ENCODE measurements at regions not wholly inside any gene's neighbourhood (a gene's known extent, or its start where the extent isn't known, plus 50 kb on each side); places are given as distances from the start of the nearest gene placed in this dataset.

DNA sequence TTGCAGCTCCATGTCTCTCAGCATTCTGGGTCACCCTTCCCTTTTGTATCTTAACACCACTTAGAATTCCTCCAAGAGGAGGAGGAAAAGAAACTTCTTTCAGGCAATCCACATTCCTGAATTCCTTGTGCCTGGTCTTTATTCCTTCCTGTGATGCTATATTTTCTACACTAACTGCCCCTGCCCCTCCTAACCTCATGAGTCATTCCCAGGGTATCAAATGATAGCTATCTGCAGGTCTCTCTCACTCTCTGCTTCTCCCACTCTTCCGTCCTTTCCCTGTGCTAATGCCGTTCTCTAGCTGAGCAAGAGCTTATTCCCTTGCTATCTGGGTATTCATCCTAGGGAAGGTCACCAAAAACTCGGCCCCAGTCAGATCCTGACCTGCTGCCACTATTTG, 395.0 kb upstream of the TCF4 start:
- ATAC-seq (no peak), DNase-seq (ENCODE audit: low read depth, low spot score) (no peak)
- intact Hi-C loops (cut with micrococcal nuclease; ENCODE audit: unreplicated experiment): no loop called here
- no peak overlapping the region for H3K4me3 ChIP-seq (ENCODE audit: low read depth in 2 of 2, low read length in 2 of 2)
- no peaks in the 10 kb centered on the region for H3K4me1 ChIP-seq (ENCODE audit: control insufficient read depth, insufficient read depth, low read length)
- BruUV-seq (replicated peaks): no TSS peak
- TF ChIP-seq, protein P1, sequence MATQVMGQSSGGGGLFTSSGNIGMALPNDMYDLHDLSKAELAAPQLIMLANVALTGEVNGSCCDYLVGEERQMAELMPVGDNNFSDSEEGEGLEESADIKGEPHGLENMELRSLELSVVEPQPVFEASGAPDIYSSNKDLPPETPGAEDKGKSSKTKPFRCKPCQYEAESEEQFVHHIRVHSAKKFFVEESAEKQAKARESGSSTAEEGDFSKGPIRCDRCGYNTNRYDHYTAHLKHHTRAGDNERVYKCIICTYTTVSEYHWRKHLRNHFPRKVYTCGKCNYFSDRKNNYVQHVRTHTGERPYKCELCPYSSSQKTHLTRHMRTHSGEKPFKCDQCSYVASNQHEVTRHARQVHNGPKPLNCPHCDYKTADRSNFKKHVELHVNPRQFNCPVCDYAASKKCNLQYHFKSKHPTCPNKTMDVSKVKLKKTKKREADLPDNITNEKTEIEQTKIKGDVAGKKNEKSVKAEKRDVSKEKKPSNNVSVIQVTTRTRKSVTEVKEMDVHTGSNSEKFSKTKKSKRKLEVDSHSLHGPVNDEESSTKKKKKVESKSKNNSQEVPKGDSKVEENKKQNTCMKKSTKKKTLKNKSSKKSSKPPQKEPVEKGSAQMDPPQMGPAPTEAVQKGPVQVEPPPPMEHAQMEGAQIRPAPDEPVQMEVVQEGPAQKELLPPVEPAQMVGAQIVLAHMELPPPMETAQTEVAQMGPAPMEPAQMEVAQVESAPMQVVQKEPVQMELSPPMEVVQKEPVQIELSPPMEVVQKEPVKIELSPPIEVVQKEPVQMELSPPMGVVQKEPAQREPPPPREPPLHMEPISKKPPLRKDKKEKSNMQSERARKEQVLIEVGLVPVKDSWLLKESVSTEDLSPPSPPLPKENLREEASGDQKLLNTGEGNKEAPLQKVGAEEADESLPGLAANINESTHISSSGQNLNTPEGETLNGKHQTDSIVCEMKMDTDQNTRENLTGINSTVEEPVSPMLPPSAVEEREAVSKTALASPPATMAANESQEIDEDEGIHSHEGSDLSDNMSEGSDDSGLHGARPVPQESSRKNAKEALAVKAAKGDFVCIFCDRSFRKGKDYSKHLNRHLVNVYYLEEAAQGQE (IDR thresholded peaks at IDR 0.05; ENCODE audit: insufficient read depth in 1 of 2, low read depth in 2 of 2, low read length in 1 of 2): no peak
- TF ChIP-seq, protein P2, sequence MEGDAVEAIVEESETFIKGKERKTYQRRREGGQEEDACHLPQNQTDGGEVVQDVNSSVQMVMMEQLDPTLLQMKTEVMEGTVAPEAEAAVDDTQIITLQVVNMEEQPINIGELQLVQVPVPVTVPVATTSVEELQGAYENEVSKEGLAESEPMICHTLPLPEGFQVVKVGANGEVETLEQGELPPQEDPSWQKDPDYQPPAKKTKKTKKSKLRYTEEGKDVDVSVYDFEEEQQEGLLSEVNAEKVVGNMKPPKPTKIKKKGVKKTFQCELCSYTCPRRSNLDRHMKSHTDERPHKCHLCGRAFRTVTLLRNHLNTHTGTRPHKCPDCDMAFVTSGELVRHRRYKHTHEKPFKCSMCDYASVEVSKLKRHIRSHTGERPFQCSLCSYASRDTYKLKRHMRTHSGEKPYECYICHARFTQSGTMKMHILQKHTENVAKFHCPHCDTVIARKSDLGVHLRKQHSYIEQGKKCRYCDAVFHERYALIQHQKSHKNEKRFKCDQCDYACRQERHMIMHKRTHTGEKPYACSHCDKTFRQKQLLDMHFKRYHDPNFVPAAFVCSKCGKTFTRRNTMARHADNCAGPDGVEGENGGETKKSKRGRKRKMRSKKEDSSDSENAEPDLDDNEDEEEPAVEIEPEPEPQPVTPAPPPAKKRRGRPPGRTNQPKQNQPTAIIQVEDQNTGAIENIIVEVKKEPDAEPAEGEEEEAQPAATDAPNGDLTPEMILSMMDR (IDR thresholded peaks at IDR 0.05): no peak
- TF ChIP-seq SIN3A (IDR thresholded peaks at IDR 0.05; ENCODE audit: borderline replicate concordance, insufficient read depth, low read depth, low read length): no peak
- TF ChIP-seq TCF7L2 (IDR thresholded peaks at IDR 0.05; ENCODE audit: low read depth, low read length): no peak
- TF ChIP-seq POLR2AphosphoS5 (IDR thresholded peaks at IDR 0.05; ENCODE audit: low read depth, low read length): no peak
- CTCF ChIA-PET: no interaction called here
- no peaks in the 10 kb centered on the region for H3K36me3 ChIP-seq (ENCODE audit: control insufficient read depth, insufficient read depth, low read length)
- in situ Hi-C loops (cut with HindIII; ENCODE audit: low pct_unique_long_range_greater_than_20kb, low sequenced_read_pairs): no loop called here
- no peaks in the 10 kb centered on the region for H3K9me3 ChIP-seq (ENCODE audit: control insufficient read depth, insufficient read depth, low read depth, low read length)
- no peak overlapping the region for H3K27ac ChIP-seq (ENCODE audit: low read length)
- POLR2A ChIA-PET: no interaction called here
- H3K27me3 ChIP-seq (ENCODE audit: control insufficient read depth, insufficient read depth, low read length): no peaks in the 10 kb centered on the region

DNA sequence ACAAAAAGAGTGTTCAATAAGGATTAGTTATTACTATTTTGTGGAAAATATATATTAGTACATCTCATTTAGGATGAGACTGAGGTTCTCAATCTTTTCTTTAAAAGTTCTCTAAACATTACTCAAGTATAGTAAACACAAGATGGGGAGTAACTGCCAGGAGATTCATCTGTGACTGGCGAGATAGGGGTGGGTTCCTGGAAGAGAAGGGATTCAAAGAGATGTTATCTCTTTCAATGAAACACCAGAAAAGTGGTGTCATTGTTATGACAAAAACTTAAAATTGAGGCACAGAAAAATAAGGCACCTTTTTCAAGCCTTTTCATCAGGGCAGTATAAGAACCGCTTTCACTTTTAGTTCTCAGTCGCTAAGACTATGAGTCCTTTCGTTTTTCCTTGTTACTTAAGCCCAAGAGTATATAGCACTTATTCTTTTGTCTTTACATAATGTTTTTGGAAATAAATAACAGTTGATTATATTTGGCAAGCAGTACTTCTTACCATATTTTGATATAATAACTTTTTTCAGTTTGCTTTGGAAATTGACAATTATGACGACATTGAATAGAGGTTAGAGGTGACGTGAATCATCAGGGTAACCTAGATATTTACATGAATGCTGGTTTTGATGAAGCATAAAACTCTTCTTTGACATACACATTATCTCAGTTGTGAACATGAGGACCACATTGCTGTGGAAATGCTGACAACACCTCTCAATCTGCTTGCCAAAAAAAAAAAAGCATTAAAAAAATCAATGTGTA, 393.9 kb upstream of the TCF4 start:
- Histone ChIP-seq H3K4me1 (ENCODE audit: control insufficient read depth, insufficient read depth, low read length) (no peaks in the 10 kb centered on the region), H3K27ac (ENCODE audit: low read length) (no peak overlapping the region), H3K27me3 (ENCODE audit: control insufficient read depth, insufficient read depth, low read length) (no peaks in the 10 kb centered on the region), H3K4me3 (ENCODE audit: low read depth in 2 of 2, low read length in 2 of 2) (peak overlapping the region; percentile 13 to 38; a peak in 3 of 4 replicates), H3K36me3 (ENCODE audit: control insufficient read depth, insufficient read depth, low read length) (no peaks in the 10 kb centered on the region), H3K9me3 (ENCODE audit: control insufficient read depth, insufficient read depth, low read depth, low read length) (no peaks in the 10 kb centered on the region)
- CTCF ChIA-PET: no interaction called here
- intact Hi-C loops (cut with micrococcal nuclease; ENCODE audit: unreplicated experiment): no loop called here
- in situ Hi-C loops (cut with HindIII; ENCODE audit: low pct_unique_long_range_greater_than_20kb, low sequenced_read_pairs): no loop called here
- ATAC-seq (no peak), DNase-seq (ENCODE audit: low read depth, low spot score) (no peak)
- no peak for TF ChIP-seq TCF7L2 (IDR thresholded peaks at IDR 0.05; ENCODE audit: low read depth, low read length)
- no peak for TF ChIP-seq SIN3A (IDR thresholded peaks at IDR 0.05; ENCODE audit: borderline replicate concordance, insufficient read depth, low read depth, low read length)
- TF ChIP-seq, protein P2 (IDR thresholded peaks at IDR 0.05): no peak
- TF ChIP-seq, protein P1 (IDR thresholded peaks at IDR 0.05; ENCODE audit: insufficient read depth in 1 of 2, low read depth in 2 of 2, low read length in 1 of 2): no peak
- no peak for TF ChIP-seq POLR2AphosphoS5 (IDR thresholded peaks at IDR 0.05; ENCODE audit: low read depth, low read length)
- POLR2A ChIA-PET: no interaction called here
- no TSS peak for BruUV-seq (replicated peaks)

All from Panc1 (cell line).